ENCODE measurements at regions not wholly inside any gene's neighbourhood (a gene's known extent, or its start where the extent isn't known, plus 50 kb on each side); places are given as distances from the start of the nearest gene placed in this dataset.

DNA sequence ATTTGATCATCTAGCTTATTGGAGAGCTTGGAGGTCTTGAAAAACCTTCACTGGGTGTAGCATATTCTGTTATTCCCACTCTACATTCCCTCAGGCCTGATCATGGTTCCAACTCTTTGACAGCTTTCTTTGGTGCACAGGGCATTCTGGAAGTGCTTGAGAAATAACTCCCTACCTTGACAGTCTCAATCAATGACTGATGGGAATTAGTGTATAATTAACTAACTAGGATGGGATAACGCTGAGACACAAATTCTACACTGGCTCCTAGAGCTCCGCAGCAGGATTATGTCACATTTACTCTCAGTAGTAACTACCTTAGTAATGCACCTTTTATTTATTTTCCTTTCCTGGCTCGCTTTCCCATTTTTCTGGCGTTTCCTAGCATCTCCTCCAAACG, 236.4 kb downstream of the MAP2K6 start:
- intact Hi-C loops (cut with DNase I; ENCODE audit: low total_unique reads), result no loop called here
- no peak overlapping the region for H3K4me3 ChIP-seq
- H3K27ac ChIP-seq, result no peak overlapping the region
- TF ChIP-seq POLR2A (IDR thresholded peaks at IDR 0.05) (no peak), POLR2AphosphoS5 (IDR thresholded peaks at IDR 0.05) (no peak)
- TF ChIP-seq, protein P1, sequence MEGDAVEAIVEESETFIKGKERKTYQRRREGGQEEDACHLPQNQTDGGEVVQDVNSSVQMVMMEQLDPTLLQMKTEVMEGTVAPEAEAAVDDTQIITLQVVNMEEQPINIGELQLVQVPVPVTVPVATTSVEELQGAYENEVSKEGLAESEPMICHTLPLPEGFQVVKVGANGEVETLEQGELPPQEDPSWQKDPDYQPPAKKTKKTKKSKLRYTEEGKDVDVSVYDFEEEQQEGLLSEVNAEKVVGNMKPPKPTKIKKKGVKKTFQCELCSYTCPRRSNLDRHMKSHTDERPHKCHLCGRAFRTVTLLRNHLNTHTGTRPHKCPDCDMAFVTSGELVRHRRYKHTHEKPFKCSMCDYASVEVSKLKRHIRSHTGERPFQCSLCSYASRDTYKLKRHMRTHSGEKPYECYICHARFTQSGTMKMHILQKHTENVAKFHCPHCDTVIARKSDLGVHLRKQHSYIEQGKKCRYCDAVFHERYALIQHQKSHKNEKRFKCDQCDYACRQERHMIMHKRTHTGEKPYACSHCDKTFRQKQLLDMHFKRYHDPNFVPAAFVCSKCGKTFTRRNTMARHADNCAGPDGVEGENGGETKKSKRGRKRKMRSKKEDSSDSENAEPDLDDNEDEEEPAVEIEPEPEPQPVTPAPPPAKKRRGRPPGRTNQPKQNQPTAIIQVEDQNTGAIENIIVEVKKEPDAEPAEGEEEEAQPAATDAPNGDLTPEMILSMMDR (IDR thresholded peaks at IDR 0.05), result no peak
- H3K4me1 ChIP-seq, result no peaks in the 10 kb centered on the region
- no peaks in the 10 kb centered on the region for H3K36me3 ChIP-seq
- no peaks in the 10 kb centered on the region for H3K9me3 ChIP-seq
- no peaks in the 10 kb centered on the region for H3K27me3 ChIP-seq
- no peak for DNase-seq (ENCODE audit: low spot score in 2 of 2)

DNA sequence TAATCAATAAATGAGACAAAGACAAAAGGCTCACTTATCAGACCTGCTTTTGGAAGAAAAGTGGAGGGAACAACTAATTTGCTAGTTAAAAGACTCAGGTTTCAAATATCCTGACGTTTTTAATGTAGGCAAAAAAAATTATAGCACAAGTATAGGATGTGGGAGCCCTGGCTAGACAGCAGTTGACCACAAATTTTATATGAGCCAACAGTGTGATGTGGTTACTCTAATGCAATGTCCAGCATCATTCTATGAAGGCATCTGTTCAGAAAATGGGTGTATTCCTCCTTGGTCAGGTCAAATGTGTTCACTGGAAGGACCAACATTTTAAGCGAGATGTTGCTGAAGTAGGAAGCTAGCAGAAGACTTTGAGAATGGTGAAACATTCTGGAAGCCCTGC, 237.4 kb downstream of the MAP2K6 start:
- intact Hi-C loops (cut with DNase I; ENCODE audit: low total_unique reads), result no loop called here
- Histone ChIP-seq H3K4me1 (no peaks in the 10 kb centered on the region), H3K27ac (no peak overlapping the region), H3K36me3 (no peaks in the 10 kb centered on the region), H3K4me3 (no peak overlapping the region), H3K9me3 (no peaks in the 10 kb centered on the region), H3K27me3 (no peaks in the 10 kb centered on the region)
- no peak for DNase-seq (ENCODE audit: low spot score in 2 of 2)
- TF ChIP-seq POLR2AphosphoS5 (IDR thresholded peaks at IDR 0.05), result no peak
- TF ChIP-seq, protein P1 (IDR thresholded peaks at IDR 0.05), result no peak
- no peak for TF ChIP-seq POLR2A (IDR thresholded peaks at IDR 0.05)

DNA sequence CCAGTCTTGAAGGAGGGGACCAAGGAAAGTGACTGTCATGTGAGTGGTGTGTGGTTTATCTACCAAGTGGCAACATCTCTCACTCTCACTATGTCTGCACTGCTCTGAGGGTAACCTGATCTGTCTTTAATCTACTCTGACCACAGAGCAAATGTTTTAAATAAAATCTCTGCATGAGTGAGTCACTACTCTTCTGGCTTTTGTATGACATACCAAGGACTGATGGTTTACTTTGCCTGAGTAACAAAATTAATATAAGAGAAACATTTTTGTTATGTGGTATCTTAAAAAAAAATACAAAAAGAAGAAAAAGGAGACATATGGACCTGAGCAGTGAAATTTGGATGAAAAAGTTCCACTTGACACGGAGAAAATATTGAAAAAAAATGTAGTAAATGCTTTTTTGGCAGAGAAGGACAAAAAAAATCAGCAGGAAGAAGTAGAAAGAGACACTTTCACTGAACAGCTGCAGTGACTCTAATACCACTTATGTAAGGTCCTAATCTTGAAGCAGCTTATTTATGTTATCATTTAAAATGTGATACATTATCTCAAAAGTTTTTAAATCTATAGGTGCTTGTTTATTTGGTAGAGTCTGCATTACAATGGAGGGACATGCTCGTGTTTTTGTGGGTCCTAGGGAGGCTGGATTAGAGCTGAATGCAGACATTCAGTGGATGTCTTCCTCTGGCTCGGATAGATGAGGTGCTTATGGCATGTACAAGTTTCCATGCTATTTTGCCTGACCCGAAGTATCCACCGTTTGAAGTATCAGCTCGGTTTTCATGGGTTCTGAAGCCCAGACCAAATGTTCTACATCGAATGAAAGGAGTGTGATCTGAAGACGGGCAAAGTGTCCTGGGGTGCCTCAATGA, 240.7 kb downstream of the MAP2K6 start:
- no peak overlapping the region for H3K27ac ChIP-seq
- H3K4me1 ChIP-seq, result no peaks in the 10 kb centered on the region
- TF ChIP-seq, protein P1 (IDR thresholded peaks at IDR 0.05), result no peak
- TF ChIP-seq POLR2A (IDR thresholded peaks at IDR 0.05) (no peak), POLR2AphosphoS5 (IDR thresholded peaks at IDR 0.05) (no peak)
- DNase-seq (ENCODE audit: low spot score in 2 of 2), result no peak
- H3K4me3 ChIP-seq, result no peak overlapping the region
- H3K27me3 ChIP-seq, result no peaks in the 10 kb centered on the region
- H3K36me3 ChIP-seq, result no peaks in the 10 kb centered on the region
- no peaks in the 10 kb centered on the region for H3K9me3 ChIP-seq
- intact Hi-C loops (cut with DNase I; ENCODE audit: low total_unique reads), result no loop called here

DNA sequence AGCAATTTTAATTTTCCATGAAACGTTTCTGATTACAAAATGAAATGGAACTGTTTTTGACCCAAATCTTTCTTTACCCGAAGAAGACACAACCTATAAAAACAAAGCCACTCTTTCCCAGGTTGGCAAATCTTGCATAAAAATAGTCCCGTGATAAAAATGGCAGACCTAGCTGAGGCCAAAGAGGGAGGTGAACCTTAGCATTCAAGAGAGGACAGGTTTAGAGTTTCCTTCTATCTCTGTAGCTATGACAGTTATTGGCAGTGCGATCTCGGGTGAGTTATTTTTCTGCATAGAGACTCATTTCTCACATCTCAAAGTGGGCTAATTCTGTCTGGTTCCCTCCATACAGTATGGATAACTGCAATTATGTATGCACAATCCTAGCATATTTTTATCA, 241.4 kb downstream of the MAP2K6 start:
- H3K4me1 ChIP-seq, result no peaks in the 10 kb centered on the region
- TF ChIP-seq POLR2A (IDR thresholded peaks at IDR 0.05), result no peak
- TF ChIP-seq POLR2AphosphoS5 (IDR thresholded peaks at IDR 0.05), result no peak
- TF ChIP-seq, protein P1 (IDR thresholded peaks at IDR 0.05), result no peak
- no peaks in the 10 kb centered on the region for H3K9me3 ChIP-seq
- no peak overlapping the region for H3K27ac ChIP-seq
- intact Hi-C loops (cut with DNase I; ENCODE audit: low total_unique reads), result no loop called here
- no peaks in the 10 kb centered on the region for H3K27me3 ChIP-seq
- H3K36me3 ChIP-seq, result no peaks in the 10 kb centered on the region
- DNase-seq (ENCODE audit: low spot score in 2 of 2), result no peak
- H3K4me3 ChIP-seq, result no peak overlapping the region

DNA sequence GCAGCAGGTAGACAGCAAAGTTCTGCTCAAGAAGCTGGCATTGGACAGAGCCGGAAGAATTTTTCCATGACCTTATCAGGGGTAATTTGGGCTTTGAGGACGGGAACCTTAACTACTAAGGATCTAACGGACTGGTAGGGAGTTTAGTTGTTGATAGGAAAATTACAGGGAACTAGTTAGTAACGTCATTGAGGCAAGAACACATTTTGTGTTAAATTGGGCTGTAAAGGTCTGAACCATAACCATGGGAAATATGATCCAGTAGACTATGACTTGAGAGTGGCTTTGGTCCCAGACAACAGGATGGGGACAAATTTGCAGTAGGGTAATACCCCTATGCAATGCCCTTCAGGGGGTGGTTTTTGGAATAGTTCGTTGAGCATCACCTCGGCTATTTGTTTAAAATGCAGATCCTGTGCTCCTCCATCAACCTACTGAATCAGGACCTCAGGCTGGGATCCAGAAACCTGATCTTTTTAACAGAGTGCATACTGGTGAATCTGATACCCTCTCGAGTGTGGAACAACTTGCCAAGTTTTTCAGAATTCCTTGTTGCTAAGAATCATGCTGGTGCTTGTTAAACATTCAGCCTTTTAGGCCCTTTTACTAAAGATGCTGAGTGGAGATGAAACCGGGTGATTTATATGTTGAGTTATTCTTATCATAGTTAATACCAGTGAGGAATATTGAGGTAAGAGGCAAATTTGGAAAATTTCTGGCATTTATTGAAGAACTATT, 255.1 kb downstream of the MAP2K6 start:
- no peaks in the 10 kb centered on the region for H3K36me3 ChIP-seq
- TF ChIP-seq POLR2AphosphoS5 (IDR thresholded peaks at IDR 0.05) (no peak), POLR2A (IDR thresholded peaks at IDR 0.05) (no peak)
- TF ChIP-seq, protein P1 (IDR thresholded peaks at IDR 0.05), result no peak
- H3K4me3 ChIP-seq, result no peak overlapping the region
- no peak for DNase-seq (ENCODE audit: low spot score in 2 of 2)
- H3K9me3 ChIP-seq, result no peaks in the 10 kb centered on the region
- no peak overlapping the region for H3K27ac ChIP-seq
- intact Hi-C loops (cut with DNase I; ENCODE audit: low total_unique reads), result no loop called here
- no peaks in the 10 kb centered on the region for H3K4me1 ChIP-seq
- H3K27me3 ChIP-seq, result no peaks in the 10 kb centered on the region

Data from breast epithelium (tissue), 4 donors.